Muscle of leg (tissue), 3 donors: ENCODE measurements at regions not wholly inside any gene's neighbourhood (a gene's known extent, or its start where the extent isn't known, plus 50 kb on each side); places are given as distances from the start of the nearest gene placed in this dataset.

Experiments used
- DNase-seq: peaks from one replicate; pipeline ENCODE4 v3.0.0; 2013
- H3K27ac ChIP-seq: one replicate; pipeline ENCODE4 v1.5.1; 2013; ENCODE audit warnings: mild to moderate bottlenecking, low read length, control low read depth
- H3K27me3 ChIP-seq: one replicate; pipeline ENCODE4 v1.6.1; 2013; ENCODE audit warnings: low read length; ENCODE audit not compliant: control insufficient read depth, insufficient read depth
- H3K36me3 ChIP-seq: one replicate; pipeline ENCODE4 v1.6.1; 2013; ENCODE audit warnings: low read length; ENCODE audit not compliant: control insufficient read depth, insufficient read depth
- H3K4me1 ChIP-seq: one replicate; pipeline ENCODE4 v1.6.1; 2013; ENCODE audit warnings: low read length; ENCODE audit not compliant: control insufficient read depth, insufficient read depth
- H3K4me3 ChIP-seq: one replicate; pipeline ENCODE4 v1.5.1; 2013; ENCODE audit warnings: low read length, control low read depth
- H3K9me3 ChIP-seq: replicated peaks from 2 replicates; pipeline ENCODE4 v1.6.1; 2013; ENCODE audit warnings: low read depth, low read length; ENCODE audit not compliant: control insufficient read depth
- WGBS: methylation state at CpG from one replicate; pipeline ENCODE4 v1.1.5; 2013; ENCODE audit warnings: missing lambda C conversion rate; ENCODE audit not compliant: insufficient coverage; 5-methylcytosine and 5-hydroxymethylcytosine counted together

GRCh38 chr16:47927330-47927729 is 228.5 kb downstream of the ABCC12 start:
- DNase-seq: no peak
- no peaks in the 10 kb centered on the region for H3K36me3 ChIP-seq
- H3K27me3 ChIP-seq: no peaks in the 10 kb centered on the region
- no peaks in the 10 kb centered on the region for H3K4me1 ChIP-seq
- H3K27ac ChIP-seq: no peak overlapping the region
- no peak overlapping the region for H3K4me3 ChIP-seq
- H3K9me3 ChIP-seq: no peaks in the 10 kb centered on the region
- 89% methylated on average over 5 of the region's 6 CpGs for WGBS

GRCh38 chr16:47925811-47926460 is 229.9 kb downstream of the ABCC12 start:
- Histone ChIP-seq H3K36me3 (no peaks in the 10 kb centered on the region), H3K9me3 (no peaks in the 10 kb centered on the region), H3K4me1 (no peaks in the 10 kb centered on the region), H3K27me3 (no peaks in the 10 kb centered on the region), H3K27ac (no peak overlapping the region), H3K4me3 (no peak overlapping the region)
- no CpG with 5 or more reads among the region's 8 CpGs for WGBS
- DNase-seq: no peak

- 83% methylated on average over 2 of the region's 2 CpGs for WGBS
- no peaks in the 10 kb centered on the region for H3K36me3 ChIP-seq
- H3K27ac ChIP-seq: no peak overlapping the region
- H3K9me3 ChIP-seq: no peaks in the 10 kb centered on the region
- no peak overlapping the region for H3K4me3 ChIP-seq
- no peaks in the 10 kb centered on the region for H3K4me1 ChIP-seq
- no peaks in the 10 kb centered on the region for H3K27me3 ChIP-seq
- no peak for DNase-seq
Measured at GRCh38 chr16:47924950-47925349, 230.8 kb downstream of the ABCC12 start.

GRCh38 chr16:47921535-47921934 is 234.3 kb downstream of the ABCC12 start:
- Histone ChIP-seq H3K9me3 (no peaks in the 10 kb centered on the region), H3K4me1 (no peaks in the 10 kb centered on the region), H3K4me3 (no peak overlapping the region), H3K27me3 (no peaks in the 10 kb centered on the region), H3K36me3 (no peaks in the 10 kb centered on the region), H3K27ac (no peak overlapping the region)
- no peak for DNase-seq
- WGBS: no CpG with 5 or more reads among the region's 1 CpG

GRCh38 chr16:47920709-47921108 is 235.1 kb downstream of the ABCC12 start:
- Histone ChIP-seq H3K9me3 (no peaks in the 10 kb centered on the region), H3K4me1 (no peaks in the 10 kb centered on the region), H3K27ac (no peak overlapping the region), H3K36me3 (no peaks in the 10 kb centered on the region), H3K27me3 (no peaks in the 10 kb centered on the region), H3K4me3 (no peak overlapping the region)
- no CpG with 5 or more reads among the region's 1 CpG for WGBS
- no peak for DNase-seq

GRCh38 chr16:47917118-47917517 is 238.7 kb downstream of the ABCC12 start:
- no peaks in the 10 kb centered on the region for H3K9me3 ChIP-seq
- H3K36me3 ChIP-seq: no peaks in the 10 kb centered on the region
- H3K27me3 ChIP-seq: no peaks in the 10 kb centered on the region
- no peaks in the 10 kb centered on the region for H3K4me1 ChIP-seq
- H3K27ac ChIP-seq: no peak overlapping the region
- no peak overlapping the region for H3K4me3 ChIP-seq
- DNase-seq: no peak

- DNase-seq: no peak
- Histone ChIP-seq H3K36me3 (no peaks in the 10 kb centered on the region), H3K4me3 (no peak overlapping the region), H3K4me1 (no peaks in the 10 kb centered on the region), H3K27ac (no peak overlapping the region), H3K9me3 (no peaks in the 10 kb centered on the region), H3K27me3 (no peaks in the 10 kb centered on the region)
- WGBS: no CpG with 5 or more reads among the region's 2 CpGs
Measured at GRCh38 chr16:47916266-47916665, 239.5 kb downstream of the ABCC12 start.

- H3K36me3 ChIP-seq: no peaks in the 10 kb centered on the region
- H3K9me3 ChIP-seq: no peaks in the 10 kb centered on the region
- H3K27ac ChIP-seq: no peak overlapping the region
- no peak overlapping the region for H3K4me3 ChIP-seq
- WGBS: 79% methylated on average over 9 of the region's 13 CpGs
- DNase-seq: no peak
- no peaks in the 10 kb centered on the region for H3K27me3 ChIP-seq
- H3K4me1 ChIP-seq: no peaks in the 10 kb centered on the region
Measured at GRCh38 chr16:47907109-47907508, 248.7 kb downstream of the ABCC12 start.

- Histone ChIP-seq H3K27me3 (no peaks in the 10 kb centered on the region), H3K4me3 (no peak overlapping the region), H3K9me3 (peaks cover 2% of the 10 kb centered on the region), H3K36me3 (no peaks in the 10 kb centered on the region), H3K27ac (no peak overlapping the region), H3K4me1 (no peaks in the 10 kb centered on the region)
- no CpG with 5 or more reads among the region's 3 CpGs for WGBS
- DNase-seq: no peak
Measured at GRCh38 chr16:47905771-47906170, 250.0 kb downstream of the ABCC12 start.

- Histone ChIP-seq H3K27ac (no peak overlapping the region), H3K4me3 (no peak overlapping the region), H3K4me1 (no peaks in the 10 kb centered on the region), H3K36me3 (no peaks in the 10 kb centered on the region), H3K9me3 (peaks cover 2% of the 10 kb centered on the region), H3K27me3 (no peaks in the 10 kb centered on the region)
- 38% methylated on average over 6 of the region's 6 CpGs for WGBS
- no peak for DNase-seq
Measured at GRCh38 chr16:47904691-47905090, 251.1 kb downstream of the ABCC12 start.

GRCh38 chr16:47903470-47903869 is 252.3 kb downstream of the ABCC12 start:
- no peaks in the 10 kb centered on the region for H3K27me3 ChIP-seq
- WGBS: 82% methylated on average over 8 of the region's 10 CpGs
- H3K9me3 ChIP-seq: peaks cover 2% of the 10 kb centered on the region
- H3K4me1 ChIP-seq: no peaks in the 10 kb centered on the region
- H3K27ac ChIP-seq: no peak overlapping the region
- DNase-seq: no peak
- H3K36me3 ChIP-seq: no peaks in the 10 kb centered on the region
- H3K4me3 ChIP-seq: no peak overlapping the region
